ENCODE measurements at regions not wholly inside any gene's neighbourhood (a gene's known extent, or its start where the extent isn't known, plus 50 kb on each side); places are given as distances from the start of the nearest gene placed in this dataset.

GRCh38 chr21:35521852-35522505 lies 472.9 kb upstream of the RUNX1 start:
- 85 to 89% methylated on average over 10 of the region's 10 CpGs for WGBS, 2 donors

GRCh38 chr21:35521293-35521692 lies 472.2 kb upstream of the RUNX1 start:
- H3K4me1 ChIP-seq = peaks cover 0 to 6% (median 0%) of the 10 kb centered on the region in 9 donors
- intact Hi-C loops (cut with DNase I) = no loop called here
- DNase-seq = no peak
- no peak overlapping the region for H3K4me3 ChIP-seq
- ATAC-seq = no peak
- H3K9me3 ChIP-seq = no peaks in the 10 kb centered on the region
- TF ChIP-seq CTCF (IDR thresholded peaks at IDR 0.05) = no peak
- H3K27ac ChIP-seq = no peak overlapping the region
- WGBS, 2 donors = 61 to 77% methylated on average over 4 of the region's 4 CpGs
- peaks cover 0 to 21% (median 4%) of the 10 kb centered on the region in 7 donors for H3K27me3 ChIP-seq
- H3K36me3 ChIP-seq = no peaks in the 10 kb centered on the region

More at GRCh38 chr21:35521852-35522505, 472.9 kb upstream of the RUNX1 start:
- TF ChIP-seq CTCF (IDR thresholded peaks at IDR 0.05) = no peak
- Histone ChIP-seq H3K4me3 (no peak overlapping the region), H3K27ac (no peak overlapping the region), H3K4me1 (peaks cover 0 to 6% (median 0%) of the 10 kb centered on the region in 9 donors), H3K9me3 (no peaks in the 10 kb centered on the region), H3K27me3 (peaks cover 0 to 21% (median 4%) of the 10 kb centered on the region in 7 donors), H3K36me3 (no peaks in the 10 kb centered on the region)
- no peak for DNase-seq
- intact Hi-C loops (cut with DNase I) = no loop called here
- no peak for ATAC-seq

- no peak for TF ChIP-seq CTCF (IDR thresholded peaks at IDR 0.05)
- intact Hi-C loops (cut with DNase I) = no loop called here
- H3K27me3 ChIP-seq = peaks cover 0 to 21% (median 4%) of the 10 kb centered on the region in 7 donors
- peaks cover 0 to 6% (median 0%) of the 10 kb centered on the region in 9 donors for H3K4me1 ChIP-seq
- no peak overlapping the region for H3K27ac ChIP-seq
- DNase-seq (no peak), ATAC-seq (no peak)
- no peaks in the 10 kb centered on the region for H3K36me3 ChIP-seq
- WGBS, 2 donors = 60 to 67% methylated on average over 1 of the region's 1 CpG
- H3K4me3 ChIP-seq = no peak overlapping the region
- H3K9me3 ChIP-seq = no peaks in the 10 kb centered on the region
Observed at GRCh38 chr21:35520856-35521255, 471.8 kb upstream of the RUNX1 start.

GRCh38 chr21:35520302-35520701 lies 471.2 kb upstream of the RUNX1 start:
- H3K4me1 ChIP-seq = peaks cover 0 to 5% (median 0%) of the 10 kb centered on the region in 9 donors
- H3K9me3 ChIP-seq = no peaks in the 10 kb centered on the region
- H3K27ac ChIP-seq = no peak overlapping the region
- no peak for DNase-seq
- 45 to 52% methylated on average over 8 of the region's 8 CpGs for WGBS, 2 donors
- no peak for ATAC-seq
- H3K36me3 ChIP-seq = no peaks in the 10 kb centered on the region
- intact Hi-C loops (cut with DNase I) = no loop called here
- no peak for TF ChIP-seq CTCF (IDR thresholded peaks at IDR 0.05)
- H3K27me3 ChIP-seq = peaks cover 0 to 24% (median 4%) of the 10 kb centered on the region in 7 donors
- H3K4me3 ChIP-seq = no peak overlapping the region

Data from heart right ventricle (tissue), 16 donors.